8988T (cell line): ENCODE measurements at regions not wholly inside any gene's neighbourhood (a gene's known extent, or its start where the extent isn't known, plus 50 kb on each side); places are given as distances from the start of the nearest gene placed in this dataset.

Experiments
- DNase-seq: peaks from one replicate; pipeline ENCODE4 v3.0.0; 2011

DNA sequence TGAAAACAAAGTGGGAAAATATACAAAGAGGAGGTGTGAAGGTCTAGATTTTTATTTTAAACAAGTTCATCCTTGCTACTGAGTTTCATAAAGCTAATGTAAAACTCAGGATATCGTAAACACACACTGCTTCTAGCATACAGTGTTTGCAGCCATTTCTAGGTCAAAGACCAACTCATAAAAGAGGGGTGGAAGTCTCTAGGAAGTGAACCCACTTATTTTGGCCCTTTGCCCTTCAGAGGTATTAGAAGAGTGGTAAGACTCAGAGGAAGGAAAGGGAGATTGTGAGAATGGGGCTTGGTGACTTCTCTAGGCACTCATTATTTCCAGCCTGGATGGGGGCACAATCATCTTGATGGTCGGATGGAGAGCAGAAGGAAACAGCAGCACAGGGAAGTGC is 91.2 kb downstream of the TNFSF18 start:
- DNase-seq = no peak

DNA sequence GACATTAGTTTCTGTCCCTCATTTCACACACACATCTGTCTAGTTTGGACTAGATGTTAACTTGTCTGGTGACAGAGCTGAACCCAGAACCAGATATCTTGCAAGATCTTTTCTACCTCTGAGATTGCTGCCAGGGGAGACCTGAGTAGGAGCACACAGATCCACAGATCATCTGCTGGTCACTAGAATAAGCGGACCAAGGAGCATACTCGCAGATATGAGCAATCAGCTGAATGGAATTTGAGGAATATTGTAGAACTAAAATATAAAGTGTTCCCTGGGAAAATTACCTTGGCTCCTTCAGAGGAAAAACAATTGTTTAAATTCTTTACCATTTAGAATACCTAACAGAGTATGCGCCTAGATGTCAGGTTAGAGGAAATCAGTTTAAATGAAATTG is 90.7 kb downstream of the TNFSF18 start:
- DNase-seq = no peak

DNA sequence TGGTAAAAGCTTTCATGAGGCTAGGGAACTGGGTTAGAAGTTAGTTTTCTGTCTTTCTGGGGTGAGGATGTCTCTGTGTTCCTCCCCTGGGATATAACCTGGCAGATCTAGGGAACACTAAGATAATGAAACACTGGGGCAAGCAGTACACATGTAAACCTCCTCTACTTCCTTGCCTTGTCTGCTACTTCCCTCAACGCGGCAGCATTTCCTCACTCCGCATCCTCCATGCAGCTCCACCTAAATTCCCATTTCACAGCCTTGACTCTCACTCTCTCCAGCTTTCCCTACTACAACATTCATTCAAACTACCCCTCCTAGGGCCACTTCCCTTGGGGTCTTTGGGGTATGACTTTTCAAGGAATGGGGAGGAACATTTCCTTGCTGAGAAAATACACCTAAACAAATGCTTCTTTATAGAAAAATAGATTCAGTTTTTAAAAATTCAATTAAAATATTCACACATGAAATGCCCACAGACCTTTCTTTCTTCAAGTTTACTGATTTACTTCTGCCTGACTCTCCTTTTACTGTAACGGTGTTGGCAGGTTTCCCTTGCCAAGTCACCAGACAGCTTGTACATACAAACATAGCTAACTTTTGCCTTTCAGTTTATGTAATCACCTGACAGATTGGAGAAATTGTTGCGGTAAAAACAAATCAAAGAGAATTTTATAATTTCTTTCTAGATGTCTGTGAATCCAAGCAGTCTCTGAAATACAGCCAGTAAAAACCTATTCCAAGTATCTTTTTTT is 90.1 kb downstream of the TNFSF18 start:
- no peak for DNase-seq

DNA sequence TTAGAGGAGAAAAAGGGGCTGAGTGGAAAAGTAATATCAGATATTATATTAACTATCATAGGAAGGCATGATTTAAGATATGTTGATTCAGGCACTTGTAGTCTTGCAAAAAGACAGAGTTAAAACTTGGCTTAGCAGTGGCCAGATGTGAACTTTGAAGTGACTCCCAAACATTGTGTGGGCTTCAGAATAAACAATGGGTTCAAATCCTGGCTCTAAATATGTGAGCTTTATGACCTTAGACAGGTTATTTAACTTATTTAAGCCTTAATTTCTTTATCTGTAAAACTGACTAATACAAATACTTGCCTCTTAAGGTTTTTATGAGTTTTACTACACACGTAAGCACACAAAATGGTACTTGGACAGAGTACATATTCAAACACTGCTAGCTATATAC is 85.9 kb downstream of the TNFSF18 start:
- no peak for DNase-seq

DNA sequence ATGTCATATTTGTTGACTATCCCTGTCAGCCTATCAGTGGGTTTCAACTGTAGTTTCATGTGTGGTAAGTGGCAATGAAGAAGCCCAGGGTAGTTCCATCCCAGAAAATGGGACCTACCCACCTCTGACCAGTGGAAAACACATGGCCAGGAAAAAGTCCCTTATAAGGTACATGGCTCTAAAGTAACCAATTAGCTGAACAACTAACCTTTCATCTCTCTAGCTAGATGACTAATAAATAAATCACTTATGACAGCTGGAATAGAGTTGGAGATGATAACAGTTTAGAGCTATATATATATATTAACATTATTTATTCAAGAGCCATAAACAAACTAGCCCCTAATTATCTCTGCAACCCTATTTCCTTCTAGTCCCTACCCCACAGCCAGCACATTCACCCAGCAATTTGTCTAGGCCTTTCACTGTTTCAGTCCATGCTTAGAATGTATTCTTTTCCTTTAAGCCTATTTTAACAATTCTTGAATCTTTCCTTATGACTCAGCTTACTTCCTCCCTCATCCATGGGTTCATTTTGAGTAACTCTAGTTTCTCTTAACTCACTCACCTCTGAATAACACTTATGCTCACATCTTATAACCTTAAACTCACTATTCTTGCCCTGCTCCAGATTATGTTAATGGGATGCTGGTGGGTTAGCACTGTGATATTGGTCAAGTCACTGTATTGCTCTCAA is 83.7 kb downstream of the TNFSF18 start:
- no peak for DNase-seq

DNA sequence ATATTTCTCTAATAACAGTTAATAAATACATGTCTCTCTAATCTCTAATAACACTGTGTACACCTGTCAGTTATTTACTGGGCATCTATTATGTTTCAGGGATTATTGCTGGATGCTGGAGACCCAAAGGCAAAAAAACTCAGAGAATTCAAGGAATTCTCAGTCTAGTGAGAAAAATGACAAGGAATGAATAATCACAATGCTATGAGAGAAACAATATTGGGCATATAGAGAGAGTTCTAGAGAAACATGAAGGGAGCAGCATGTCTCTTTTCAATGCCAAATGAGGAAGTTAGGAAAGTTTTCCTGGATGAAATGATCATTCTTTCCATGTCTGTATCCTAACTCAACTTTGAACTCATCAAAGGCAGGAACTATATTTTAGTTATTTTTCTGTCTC is 82.8 kb downstream of the TNFSF18 start:
- DNase-seq = no peak

DNA sequence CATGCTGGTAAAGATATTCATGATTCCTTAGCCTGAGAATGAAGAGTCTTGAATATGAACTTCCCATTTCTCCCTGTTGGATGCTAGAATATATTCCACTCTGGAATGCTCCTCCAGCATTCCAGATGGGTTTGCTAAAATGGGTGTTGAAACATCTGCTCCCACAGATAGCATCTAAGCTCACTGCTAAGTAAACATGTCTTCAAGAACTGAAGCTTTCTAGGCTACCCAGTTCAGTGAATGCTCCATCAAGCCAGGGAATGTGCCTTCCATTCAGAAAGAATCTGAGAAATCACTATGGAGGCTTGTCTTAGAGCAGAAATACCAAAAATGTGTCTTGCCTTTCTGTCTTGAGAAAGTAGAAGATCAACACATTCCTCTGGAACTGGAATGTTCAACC is 81.1 kb downstream of the TNFSF18 start:
- DNase-seq = no peak

DNA sequence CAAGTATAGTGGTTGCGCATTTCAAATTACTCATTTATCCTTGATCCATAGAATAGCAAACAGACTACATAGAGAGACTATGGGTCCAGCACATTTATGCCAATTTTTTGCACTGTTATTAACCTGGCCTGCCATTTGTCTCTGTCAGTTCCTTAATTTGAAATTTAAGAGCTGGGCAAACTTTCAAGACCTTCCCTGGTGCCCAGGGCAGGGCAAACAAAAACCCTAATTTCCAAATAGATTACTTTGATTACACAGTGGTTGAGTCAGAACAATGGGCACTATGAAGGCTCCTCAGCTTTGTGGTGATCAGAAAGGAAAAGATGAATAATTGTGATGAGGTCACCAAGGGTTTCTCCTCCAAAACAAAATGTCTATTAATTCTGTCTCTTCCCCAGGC is 80.6 kb downstream of the TNFSF18 start:
- no peak for DNase-seq

DNA sequence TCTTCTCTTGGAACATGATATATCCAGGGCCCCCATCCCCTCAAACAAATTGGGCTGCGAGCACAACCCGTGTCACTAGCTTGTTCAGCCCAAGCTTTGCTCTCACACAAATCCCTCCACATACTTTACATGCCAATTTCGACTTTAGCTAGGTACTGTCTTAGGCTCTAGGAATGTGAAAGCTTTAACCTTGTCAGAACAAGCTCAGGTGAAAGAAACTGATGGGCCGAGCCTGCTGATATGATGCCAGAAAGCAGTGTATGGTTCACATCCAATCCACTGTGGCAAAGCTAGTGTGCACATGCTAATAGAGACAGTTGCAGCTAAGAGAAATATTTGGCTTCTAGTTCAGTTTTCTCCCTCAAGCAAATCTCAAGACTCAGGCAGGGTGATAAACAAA is 79.5 kb downstream of the TNFSF18 start:
- DNase-seq = no peak

DNA sequence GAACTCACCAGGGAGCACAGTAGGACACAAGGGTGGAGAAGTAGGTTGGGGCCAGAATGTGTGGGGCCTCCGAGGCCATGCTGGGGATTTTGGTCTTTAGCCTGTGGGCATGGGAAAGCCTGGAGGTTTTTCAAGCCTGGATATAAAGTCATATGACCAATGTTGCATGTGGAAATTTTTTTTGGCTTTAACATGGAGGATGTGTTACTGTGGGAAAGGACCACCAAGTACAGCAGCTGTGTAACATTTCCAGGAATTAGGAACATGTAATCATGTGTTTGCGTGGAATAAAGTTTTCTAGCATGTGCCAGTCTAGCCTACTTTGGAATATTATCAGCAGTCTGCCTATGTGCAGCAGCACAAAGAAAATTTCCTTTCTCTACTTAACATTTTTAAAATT is 78.5 kb downstream of the TNFSF18 start:
- DNase-seq = no peak

DNA sequence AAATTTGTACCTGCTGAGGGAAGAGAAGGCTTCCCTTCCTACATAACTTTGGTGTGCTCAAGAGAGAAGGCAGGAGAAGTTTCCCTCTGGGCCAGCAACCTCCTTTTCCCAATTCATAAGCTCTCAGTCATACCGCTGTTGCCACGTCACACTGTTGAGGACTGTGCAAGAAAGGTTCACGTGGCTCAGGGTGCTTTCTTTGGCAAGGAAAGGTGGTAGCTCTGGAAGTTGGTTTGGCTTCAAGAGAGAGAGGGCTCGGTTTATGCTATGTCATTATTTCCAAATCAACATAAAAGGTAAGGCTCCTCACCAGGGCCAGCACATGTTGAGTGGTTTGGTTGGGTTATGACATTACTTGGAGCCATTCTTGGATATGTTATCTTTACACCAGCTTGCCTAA is 77.3 kb downstream of the TNFSF18 start:
- no peak for DNase-seq

DNA sequence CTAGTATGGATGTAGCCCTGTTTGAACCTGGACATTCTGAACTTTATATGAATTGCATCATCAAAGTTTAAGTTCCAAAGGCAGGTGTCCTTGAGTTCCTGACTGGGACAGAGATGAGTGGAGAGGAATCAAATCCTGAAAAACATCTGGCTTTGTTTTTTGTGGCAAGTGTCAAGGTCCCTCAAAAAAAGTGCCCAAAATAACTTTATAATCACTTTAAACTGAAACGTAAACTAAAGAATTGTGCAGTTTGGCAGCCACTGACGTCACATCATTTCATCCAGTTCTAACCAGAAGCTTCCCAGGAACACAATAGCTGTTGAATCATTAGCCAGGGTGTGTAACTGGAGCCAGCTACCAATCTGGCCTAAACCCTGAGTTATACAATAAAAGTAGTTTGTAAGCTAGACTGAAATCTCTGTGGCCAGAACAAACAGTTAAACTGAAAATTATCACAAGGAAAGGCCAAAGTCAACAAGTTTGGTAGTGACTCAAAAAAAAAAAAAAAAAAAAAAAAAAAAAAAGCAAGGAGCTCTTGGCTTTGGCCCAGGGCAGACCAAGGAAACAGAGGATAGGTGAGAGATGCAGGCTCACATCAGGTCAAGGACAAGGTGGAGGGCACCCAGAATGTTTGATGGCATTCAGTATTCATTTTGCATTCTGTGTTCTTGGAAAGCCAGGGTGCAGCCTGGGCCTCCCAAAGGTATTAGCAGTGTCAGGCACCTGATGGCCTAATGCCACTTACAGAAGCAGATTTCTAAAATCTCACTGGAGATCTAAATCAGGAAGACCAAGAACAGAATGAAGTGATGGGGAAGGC is 74.3 kb downstream of the TNFSF18 start:
- no peak for DNase-seq

DNA sequence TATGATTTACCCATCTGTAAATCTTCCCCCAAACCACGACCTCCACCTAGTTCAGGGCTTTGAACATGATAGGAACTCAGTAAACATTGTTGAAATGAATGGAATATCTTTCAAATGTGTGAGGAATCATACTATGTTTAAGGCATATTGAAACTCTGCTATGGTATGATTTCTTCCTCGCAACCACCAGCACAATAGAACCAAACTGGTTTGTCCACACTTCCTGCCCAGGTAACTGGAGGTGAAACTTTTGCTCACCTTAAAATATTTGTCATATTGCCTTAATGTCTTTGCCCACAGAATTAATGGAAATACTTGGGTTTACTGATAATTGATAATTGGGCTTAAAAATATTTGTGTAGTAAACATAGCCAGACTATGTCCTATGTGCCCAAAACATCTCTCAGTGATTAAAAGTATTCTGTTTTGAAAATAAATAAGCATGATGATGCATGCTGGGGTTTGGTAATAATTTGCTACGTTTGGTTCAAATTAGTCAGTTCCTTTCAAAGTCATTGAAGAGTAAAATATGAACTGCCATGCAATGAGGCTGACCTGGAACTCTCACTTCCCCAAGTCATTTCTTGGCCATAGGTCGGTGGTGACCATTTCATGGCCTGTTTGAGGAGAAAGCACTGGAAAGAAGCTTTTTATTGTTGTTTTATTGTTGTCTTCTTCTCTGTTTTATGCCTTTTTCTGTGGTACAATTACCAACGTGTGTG is 73.3 kb downstream of the TNFSF18 start:
- DNase-seq = no peak

DNA sequence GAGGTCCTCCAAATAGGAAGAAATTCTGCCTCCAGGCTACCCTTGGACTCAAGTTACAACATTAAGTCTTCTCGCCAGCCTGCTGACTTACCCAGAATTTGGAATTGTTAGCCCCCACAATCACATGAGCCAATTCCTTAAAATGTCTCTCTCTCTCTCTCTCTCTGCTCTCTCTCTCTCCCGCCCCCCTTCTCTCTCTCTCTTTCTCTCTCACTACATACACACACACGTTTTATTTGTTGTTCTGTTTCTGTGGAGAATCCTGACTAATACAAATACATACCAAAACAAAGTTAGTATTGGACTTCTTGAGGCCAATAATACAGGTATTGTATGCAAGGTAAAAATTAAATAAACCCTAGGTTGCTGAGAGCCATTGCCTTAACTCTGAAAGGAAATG is 72.1 kb downstream of the TNFSF18 start:
- no peak for DNase-seq

DNA sequence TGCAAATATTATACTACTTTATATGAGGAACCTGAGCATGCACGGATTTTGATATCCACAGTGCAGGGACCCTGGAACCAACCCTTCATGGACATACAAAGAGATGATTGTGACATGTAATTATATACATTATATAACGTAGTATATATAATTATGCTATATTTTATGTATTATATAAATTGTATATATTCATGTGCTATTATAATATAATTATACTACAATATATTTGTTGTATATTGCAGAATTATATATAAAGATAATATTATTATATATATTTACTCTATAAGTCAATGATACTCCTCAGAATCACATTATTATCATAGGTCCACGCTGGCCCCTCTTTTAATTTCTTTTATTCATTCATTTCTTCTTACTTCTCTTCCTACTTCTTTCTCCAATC is 70.9 kb downstream of the TNFSF18 start:
- DNase-seq = no peak

DNA sequence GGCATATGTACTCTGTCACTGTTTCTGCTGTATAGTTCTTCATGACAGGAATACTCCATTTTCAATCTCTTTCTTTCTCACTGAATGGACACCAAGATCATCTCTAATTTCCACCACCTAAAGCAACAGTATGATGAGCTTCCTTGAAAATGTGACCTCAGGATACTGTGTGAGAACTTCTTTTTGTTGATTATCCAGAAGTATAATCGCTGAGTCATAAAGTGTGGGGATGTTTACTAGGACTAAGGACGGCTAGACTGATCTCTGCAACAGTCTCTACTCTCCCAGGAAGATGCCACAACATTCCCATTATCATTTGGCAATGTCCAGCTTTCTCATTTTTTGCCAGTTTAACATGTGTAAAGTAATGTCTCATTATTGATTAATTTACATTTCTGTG is 70.3 kb downstream of the TNFSF18 start:
- DNase-seq = no peak

DNA sequence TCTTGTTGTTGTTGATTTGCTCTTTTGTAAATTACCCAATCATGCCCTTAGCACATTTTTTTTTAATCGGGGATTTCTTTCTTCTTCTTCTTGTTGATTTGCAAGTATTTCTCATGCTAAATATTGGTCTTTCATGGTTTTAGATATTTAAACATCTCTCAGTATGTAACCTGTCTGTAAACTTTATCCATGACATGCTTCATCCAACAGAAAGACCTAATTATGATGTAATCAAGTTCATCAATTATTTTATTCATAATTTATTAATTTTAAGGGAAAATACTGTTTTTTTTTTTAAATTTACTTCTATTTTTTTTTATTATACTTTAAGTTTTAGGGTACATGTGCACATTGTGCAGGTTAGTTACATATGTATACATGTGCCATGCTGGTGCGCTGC is 69.8 kb downstream of the TNFSF18 start:
- DNase-seq = no peak
